ENCODE measurements at regions not wholly inside any gene's neighbourhood (a gene's known extent, or its start where the extent isn't known, plus 50 kb on each side); places are given as distances from the start of the nearest gene placed in this dataset.

GRCh38 chr11:92380882-92381281 lies 156.3 kb downstream of the FAT3 start:
- no peaks in the 10 kb centered on the region for H3K4me1 Mint-ChIP-seq
- H3K27me3 Mint-ChIP-seq, result no peaks in the 10 kb centered on the region
- no peaks in the 10 kb centered on the region for H3K9me3 ChIP-seq (ENCODE audit: control insufficient read depth, low read length, poor library complexity, severe bottlenecking)
- DNase-seq (no peak), ATAC-seq (no peak)
- no peak overlapping the region for H3K27ac Mint-ChIP-seq
- H3K4me3 Mint-ChIP-seq, result no peak overlapping the region
- no peaks in the 10 kb centered on the region for H3K36me3 Mint-ChIP-seq (ENCODE audit: low read depth)

- no peak overlapping the region for H3K27ac Mint-ChIP-seq
- H3K4me1 Mint-ChIP-seq, result no peaks in the 10 kb centered on the region
- no peaks in the 10 kb centered on the region for H3K36me3 Mint-ChIP-seq (ENCODE audit: low read depth)
- no peak overlapping the region for H3K4me3 Mint-ChIP-seq
- DNase-seq (no peak), ATAC-seq (no peak)
- no peaks in the 10 kb centered on the region for H3K27me3 Mint-ChIP-seq
- no peaks in the 10 kb centered on the region for H3K9me3 ChIP-seq (ENCODE audit: control insufficient read depth, low read length, poor library complexity, severe bottlenecking)
Observed at GRCh38 chr11:92382311-92382710, 157.7 kb downstream of the FAT3 start.

DNA sequence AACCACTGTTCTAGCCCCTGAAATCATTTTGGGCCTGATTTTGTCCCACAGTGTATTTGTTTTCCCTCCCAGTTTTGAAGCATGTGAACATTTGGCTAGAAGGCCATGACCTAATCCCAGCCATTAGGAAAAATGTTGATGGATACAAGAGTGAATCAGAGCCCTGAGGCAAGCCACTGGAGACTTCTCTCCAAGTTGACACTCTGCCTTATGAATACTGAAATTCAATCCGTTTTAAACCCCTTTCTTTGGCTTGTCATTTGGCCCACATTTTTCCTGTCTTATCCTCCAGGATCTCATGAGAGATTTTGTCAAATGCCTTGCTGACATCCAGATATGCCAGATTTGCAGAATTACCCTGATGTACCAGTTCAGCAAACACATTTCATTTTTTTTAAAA lies 158.8 kb downstream of the FAT3 start:
- ATAC-seq (no peak), DNase-seq (no peak)
- Mint-ChIP-seq H3K36me3 (ENCODE audit: low read depth) (no peaks in the 10 kb centered on the region), H3K4me3 (no peak overlapping the region), H3K4me1 (no peaks in the 10 kb centered on the region), H3K27ac (no peak overlapping the region), H3K27me3 (no peaks in the 10 kb centered on the region)
- no peaks in the 10 kb centered on the region for H3K9me3 ChIP-seq (ENCODE audit: control insufficient read depth, low read length, poor library complexity, severe bottlenecking)

- H3K4me1 Mint-ChIP-seq, result no peaks in the 10 kb centered on the region
- no peaks in the 10 kb centered on the region for H3K36me3 Mint-ChIP-seq (ENCODE audit: low read depth)
- no peaks in the 10 kb centered on the region for H3K9me3 ChIP-seq (ENCODE audit: control insufficient read depth, low read length, poor library complexity, severe bottlenecking)
- no peaks in the 10 kb centered on the region for H3K27me3 Mint-ChIP-seq
- no peak overlapping the region for H3K27ac Mint-ChIP-seq
- ATAC-seq (no peak), DNase-seq (no peak)
- no peak overlapping the region for H3K4me3 Mint-ChIP-seq
Observed at GRCh38 chr11:92384358-92384757, 159.7 kb downstream of the FAT3 start.

DNA sequence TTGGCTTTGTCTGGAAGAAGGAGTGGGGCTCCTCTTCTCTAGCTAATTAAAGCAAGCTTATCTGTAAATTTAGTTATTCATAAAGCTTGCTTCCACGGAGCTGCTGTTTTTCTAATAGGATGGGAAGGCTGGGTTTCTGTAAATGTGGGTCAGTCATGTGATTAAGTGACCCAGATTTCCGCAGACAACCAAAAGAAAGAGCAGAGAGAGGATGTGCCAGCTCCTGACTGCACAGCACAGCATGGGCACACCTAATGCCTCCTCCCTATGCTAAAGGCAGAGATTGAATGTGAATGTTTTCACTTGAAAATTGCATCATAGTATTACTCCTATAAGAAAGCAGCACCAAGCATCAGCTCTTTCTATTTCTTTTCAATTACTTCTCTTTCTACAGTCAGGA lies 160.2 kb downstream of the FAT3 start:
- H3K4me1 Mint-ChIP-seq, result no peaks in the 10 kb centered on the region
- H3K4me3 Mint-ChIP-seq, result no peak overlapping the region
- peak overlapping the region; percentile 51 for H3K27ac Mint-ChIP-seq
- H3K9me3 ChIP-seq (ENCODE audit: control insufficient read depth, low read length, poor library complexity, severe bottlenecking), result no peaks in the 10 kb centered on the region
- ATAC-seq (peak; percentile 89), DNase-seq (no peak)
- no peaks in the 10 kb centered on the region for H3K36me3 Mint-ChIP-seq (ENCODE audit: low read depth)
- H3K27me3 Mint-ChIP-seq, result no peaks in the 10 kb centered on the region

DNA sequence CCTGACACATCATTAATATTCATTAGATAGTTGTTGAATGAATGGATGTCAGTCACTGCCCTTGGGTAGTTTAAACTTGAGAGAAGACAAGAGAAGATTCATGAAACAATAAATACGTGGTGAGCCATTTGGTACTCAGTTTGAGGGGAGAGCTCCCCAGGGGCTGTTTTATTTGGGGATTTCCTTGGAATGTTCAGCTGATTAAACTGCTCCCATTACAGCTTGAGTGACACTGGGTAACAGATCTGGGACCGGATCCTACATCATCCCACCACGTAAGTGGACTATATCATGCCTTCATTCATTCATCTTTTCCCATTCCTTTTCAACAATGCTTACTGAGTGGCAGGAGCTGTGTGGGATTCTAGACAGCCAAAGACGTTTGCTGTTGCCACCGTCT lies 162.0 kb downstream of the FAT3 start:
- Mint-ChIP-seq H3K27me3 (no peaks in the 10 kb centered on the region), H3K36me3 (ENCODE audit: low read depth) (no peaks in the 10 kb centered on the region), H3K4me3 (no peak overlapping the region), H3K4me1 (no peaks in the 10 kb centered on the region), H3K27ac (no peak overlapping the region)
- no peak for DNase-seq
- no peaks in the 10 kb centered on the region for H3K9me3 ChIP-seq (ENCODE audit: control insufficient read depth, low read length, poor library complexity, severe bottlenecking)
- ATAC-seq, result no peak

DNA sequence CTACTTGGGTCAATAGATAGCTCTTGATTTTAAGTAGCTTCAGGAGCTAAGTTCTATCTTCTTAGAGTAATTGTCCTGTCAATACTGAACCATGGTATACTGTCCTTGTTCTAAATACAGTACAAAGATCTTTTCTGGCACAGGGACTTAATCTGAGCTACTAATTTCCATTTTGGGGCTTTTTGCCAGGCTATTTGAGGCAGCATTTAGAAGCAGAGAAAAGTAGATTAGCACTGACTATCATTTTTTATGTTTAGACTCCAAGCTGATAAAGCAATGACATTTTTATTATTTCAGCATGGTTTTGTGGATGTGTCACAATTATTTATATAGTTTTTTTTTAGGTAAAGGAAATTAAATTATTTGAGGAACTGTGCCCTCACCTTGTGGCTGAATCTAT lies 163.2 kb downstream of the FAT3 start:
- H3K36me3 Mint-ChIP-seq (ENCODE audit: low read depth), result no peaks in the 10 kb centered on the region
- DNase-seq (no peak), ATAC-seq (no peak)
- no peaks in the 10 kb centered on the region for H3K4me1 Mint-ChIP-seq
- no peaks in the 10 kb centered on the region for H3K9me3 ChIP-seq (ENCODE audit: control insufficient read depth, low read length, poor library complexity, severe bottlenecking)
- H3K4me3 Mint-ChIP-seq, result no peak overlapping the region
- no peak overlapping the region for H3K27ac Mint-ChIP-seq
- no peaks in the 10 kb centered on the region for H3K27me3 Mint-ChIP-seq

- no peaks in the 10 kb centered on the region for H3K27me3 Mint-ChIP-seq
- no peak overlapping the region for H3K27ac Mint-ChIP-seq
- no peak overlapping the region for H3K4me3 Mint-ChIP-seq
- DNase-seq (no peak), ATAC-seq (no peak)
- no peaks in the 10 kb centered on the region for H3K9me3 ChIP-seq (ENCODE audit: control insufficient read depth, low read length, poor library complexity, severe bottlenecking)
- no peaks in the 10 kb centered on the region for H3K4me1 Mint-ChIP-seq
- no peaks in the 10 kb centered on the region for H3K36me3 Mint-ChIP-seq (ENCODE audit: low read depth)
Observed at GRCh38 chr11:92388380-92388779, 163.8 kb downstream of the FAT3 start.

DNA sequence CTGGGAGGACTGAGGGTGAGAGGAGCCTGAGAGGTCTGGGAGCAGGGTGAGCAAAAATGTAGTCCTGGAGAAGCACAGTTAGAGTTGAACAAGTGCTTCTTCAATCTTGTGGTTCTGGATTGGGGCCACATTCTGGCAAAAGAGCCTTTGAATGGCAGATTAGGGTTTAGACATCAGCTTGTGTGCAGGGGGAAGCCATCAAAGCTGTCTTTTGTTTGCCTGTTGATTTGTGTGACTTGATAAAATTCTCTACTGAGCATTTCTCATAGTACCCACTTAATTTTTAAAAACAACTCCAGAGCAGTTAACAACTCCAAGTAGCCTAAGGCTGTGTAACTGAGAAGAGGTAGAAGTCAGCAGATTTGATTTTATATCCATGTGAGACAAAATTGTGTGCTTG lies 166.2 kb downstream of the FAT3 start:
- H3K4me1 Mint-ChIP-seq, result no peaks in the 10 kb centered on the region
- no peaks in the 10 kb centered on the region for H3K27me3 Mint-ChIP-seq
- no peaks in the 10 kb centered on the region for H3K9me3 ChIP-seq (ENCODE audit: control insufficient read depth, low read length, poor library complexity, severe bottlenecking)
- DNase-seq (no peak), ATAC-seq (no peak)
- no peak overlapping the region for H3K27ac Mint-ChIP-seq
- H3K36me3 Mint-ChIP-seq (ENCODE audit: low read depth), result no peaks in the 10 kb centered on the region
- no peak overlapping the region for H3K4me3 Mint-ChIP-seq

- ATAC-seq, result no peak
- no peak for DNase-seq
- Mint-ChIP-seq H3K4me1 (no peaks in the 10 kb centered on the region), H3K36me3 (ENCODE audit: low read depth) (no peaks in the 10 kb centered on the region), H3K27ac (no peak overlapping the region), H3K27me3 (no peaks in the 10 kb centered on the region), H3K4me3 (no peak overlapping the region)
- H3K9me3 ChIP-seq (ENCODE audit: control insufficient read depth, low read length, poor library complexity, severe bottlenecking), result no peaks in the 10 kb centered on the region
Observed at GRCh38 chr11:92391364-92391763, 166.7 kb downstream of the FAT3 start.

DNA sequence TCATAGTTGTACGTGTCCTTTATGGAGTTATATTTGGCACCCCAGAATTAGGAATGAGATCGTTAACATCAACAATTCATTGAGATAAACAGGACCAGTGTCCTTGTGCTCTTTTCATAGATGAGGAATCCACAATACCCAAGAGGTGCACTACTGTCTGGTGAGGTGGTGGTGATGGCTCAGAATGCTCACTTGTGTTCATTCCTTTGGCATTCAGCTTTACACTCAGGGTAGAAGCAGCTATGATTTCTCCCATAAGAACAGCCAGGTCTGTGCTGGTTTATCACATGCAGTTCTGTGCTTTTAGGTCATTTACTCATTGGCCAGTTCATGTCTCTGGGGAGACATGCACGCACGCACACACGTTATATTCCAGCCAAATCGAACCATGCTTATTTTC lies 167.2 kb downstream of the FAT3 start:
- no peaks in the 10 kb centered on the region for H3K9me3 ChIP-seq (ENCODE audit: control insufficient read depth, low read length, poor library complexity, severe bottlenecking)
- no peaks in the 10 kb centered on the region for H3K27me3 Mint-ChIP-seq
- H3K36me3 Mint-ChIP-seq (ENCODE audit: low read depth), result no peaks in the 10 kb centered on the region
- no peak overlapping the region for H3K27ac Mint-ChIP-seq
- H3K4me3 Mint-ChIP-seq, result no peak overlapping the region
- H3K4me1 Mint-ChIP-seq, result no peaks in the 10 kb centered on the region
- DNase-seq (no peak), ATAC-seq (no peak)

- DNase-seq (no peak), ATAC-seq (no peak)
- Mint-ChIP-seq H3K27ac (no peak overlapping the region), H3K36me3 (ENCODE audit: low read depth) (peaks cover 2% of the 10 kb centered on the region), H3K4me1 (no peaks in the 10 kb centered on the region), H3K4me3 (no peak overlapping the region), H3K27me3 (no peaks in the 10 kb centered on the region)
- H3K9me3 ChIP-seq (ENCODE audit: control insufficient read depth, low read length, poor library complexity, severe bottlenecking), result no peaks in the 10 kb centered on the region
Observed at GRCh38 chr11:92393218-92393617, 168.6 kb downstream of the FAT3 start.

DNA sequence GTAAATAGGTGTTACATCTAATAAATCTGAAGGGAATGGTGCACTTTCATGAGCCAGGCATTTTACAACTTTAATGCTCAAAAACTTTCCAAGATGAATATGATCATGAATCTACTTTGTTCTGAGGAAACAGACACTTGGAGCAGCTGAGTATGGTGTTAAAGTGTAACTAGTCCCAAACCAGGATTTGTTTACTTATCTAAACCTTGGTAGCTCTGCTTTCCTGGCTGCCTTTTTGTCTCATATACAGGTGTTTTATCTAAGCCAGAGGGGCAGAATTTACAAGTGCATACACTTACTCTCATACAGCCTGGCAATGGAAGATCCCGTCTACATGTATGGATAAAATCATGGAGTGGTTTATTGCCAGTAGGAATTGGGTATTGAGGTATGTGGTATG lies 171.5 kb downstream of the FAT3 start:
- peaks cover 2% of the 10 kb centered on the region for H3K36me3 Mint-ChIP-seq (ENCODE audit: low read depth)
- no peaks in the 10 kb centered on the region for H3K4me1 Mint-ChIP-seq
- no peak for ATAC-seq
- H3K27me3 Mint-ChIP-seq, result no peaks in the 10 kb centered on the region
- no peaks in the 10 kb centered on the region for H3K9me3 ChIP-seq (ENCODE audit: control insufficient read depth, low read length, poor library complexity, severe bottlenecking)
- no peak overlapping the region for H3K4me3 Mint-ChIP-seq
- H3K27ac Mint-ChIP-seq, result no peak overlapping the region
- DNase-seq, result no peak

GRCh38 chr11:92397221-92397755 lies 172.7 kb downstream of the FAT3 start:
- no peaks in the 10 kb centered on the region for H3K27me3 Mint-ChIP-seq
- DNase-seq (no peak), ATAC-seq (no peak)
- H3K36me3 Mint-ChIP-seq (ENCODE audit: low read depth), result peaks cover 2% of the 10 kb centered on the region
- no peak overlapping the region for H3K4me3 Mint-ChIP-seq
- no peaks in the 10 kb centered on the region for H3K9me3 ChIP-seq (ENCODE audit: control insufficient read depth, low read length, poor library complexity, severe bottlenecking)
- H3K27ac Mint-ChIP-seq, result no peak overlapping the region
- H3K4me1 Mint-ChIP-seq, result no peaks in the 10 kb centered on the region

DNA sequence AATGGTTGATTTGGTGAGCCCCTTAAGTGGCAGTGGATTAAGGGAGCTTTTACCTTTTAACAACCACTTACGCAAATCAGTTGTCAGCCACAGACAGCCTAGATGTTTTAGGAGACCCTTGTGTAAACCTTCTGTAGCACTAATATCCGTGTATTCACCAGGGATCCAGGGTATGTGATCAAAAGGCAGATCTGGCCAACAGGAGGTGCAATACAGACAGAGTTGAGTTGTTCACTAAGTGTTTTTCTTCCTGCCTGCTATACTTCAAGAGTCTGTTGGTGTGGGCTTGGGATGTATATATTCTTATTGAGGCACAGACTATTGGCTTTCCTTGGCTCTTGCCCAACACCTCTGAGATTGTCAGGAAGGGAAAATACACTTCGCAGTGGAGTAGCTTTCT lies 175.1 kb downstream of the FAT3 start:
- H3K27me3 Mint-ChIP-seq, result no peaks in the 10 kb centered on the region
- no peak for ATAC-seq
- no peaks in the 10 kb centered on the region for H3K9me3 ChIP-seq (ENCODE audit: control insufficient read depth, low read length, poor library complexity, severe bottlenecking)
- H3K27ac Mint-ChIP-seq, result no peak overlapping the region
- H3K36me3 Mint-ChIP-seq (ENCODE audit: low read depth), result peaks cover 2% of the 10 kb centered on the region
- no peaks in the 10 kb centered on the region for H3K4me1 Mint-ChIP-seq
- DNase-seq, result no peak
- H3K4me3 Mint-ChIP-seq, result no peak overlapping the region
